Endothelial cell of umbilical vein (primary cell): ENCODE measurements at regions not wholly inside any gene's neighbourhood (a gene's known extent, or its start where the extent isn't known, plus 50 kb on each side); places are given as distances from the start of the nearest gene placed in this dataset.

ENCODE experiments used
- BruUV-seq: library from RNA; stranded (reverse); fragments of 400-500 nt; replicated peaks from 2 replicates; lab custom pipeline; 2021; lab: Mats Ljungman, UMichigan
- CTCF ChIA-PET: fragments of 300-600, 350-600 bp; sonication (Branson Sonifier 250); formaldehyde crosslinking; loops from one replicate; lab custom pipeline; 2021; ENCODE audit warnings: antibody characterized with exemption, inconsistent platforms; lab: Charles Lee
- POLR2A ChIA-PET: fragments of 300-600, 350-600 bp; sonication (Branson Sonifier 250); formaldehyde crosslinking; loops from one replicate; lab custom pipeline; 2021; ENCODE audit warnings: antibody characterized with exemption, inconsistent platforms; lab: Charles Lee
- DNase-seq: peaks from one replicate; pipeline ENCODE4 v3.0.0-alpha.2; 2011; ENCODE audit warnings: low read depth, low spot score
- FAIRE-seq: peaks from 2 replicates; lab custom pipeline; 2011; peaks lifted over from hg19 to GRCh38; lab: Jason Lieb, UNC
- H2AFZ ChIP-seq: 2 replicates; pipeline ENCODE4 v1.6.0; 2012; ENCODE audit warnings: low read depth, low read length, control low read depth, inconsistent platforms
- H3K27ac ChIP-seq: 2 replicates; pipeline ENCODE4 v1.5.1; 2011; ENCODE audit warnings: low read depth, mild to moderate bottlenecking, control low read depth, low read length, moderate library complexity; ENCODE audit not compliant: insufficient read depth
- H3K27me3 ChIP-seq, 2 experiments: 2 replicates each; pipeline versions ENCODE4 v1.6.0 to v1.6.1; 2011; ENCODE audit warnings: low read length in 2 of 2, mixed read lengths in 1 of 2; ENCODE audit not compliant: control insufficient read depth in 2 of 2, insufficient read depth in 2 of 2
- H3K36me3 ChIP-seq, 2 experiments: 2 replicates in 1 of 2; 3 replicates in 1 of 2; pipeline ENCODE4 v1.5.1; 2011; ENCODE audit warnings: low read length in 2 of 2, mild to moderate bottlenecking in 1 of 2, moderate library complexity in 1 of 2; ENCODE audit not compliant: control insufficient read depth in 2 of 2, insufficient read depth in 2 of 2; ENCODE audit errors: extremely low read depth in 1 of 2
- H3K4me1 ChIP-seq: 3 replicates; pipeline ENCODE4 v1.5.1; 2011; ENCODE audit warnings: mild to moderate bottlenecking, low read length; ENCODE audit not compliant: control insufficient read depth, insufficient read depth; ENCODE audit errors: extremely low read depth
- H3K4me2 ChIP-seq: 2 replicates; pipeline ENCODE4 v1.6.1; 2011; ENCODE audit warnings: low read length, control low read depth, mixed read lengths; ENCODE audit not compliant: insufficient read depth
- H3K4me3 ChIP-seq, 3 experiments: fragments of 200-600 bp in 1 of 3; sonication (generic), shearing (Covaris generic) in 1 of 3; replicated peaks in 1 of 3; 2 replicates each; pipeline ENCODE4 v1.5.1; 2011 to 2016; ENCODE audit warnings: control low read depth in 3 of 3, low read length in 3 of 3, mild to moderate bottlenecking in 2 of 3, inconsistent platforms in 1 of 3, low read depth in 1 of 3, moderate library complexity in 1 of 3; ENCODE audit not compliant: insufficient read depth in 1 of 3
- H3K79me2 ChIP-seq: 2 replicates; pipeline ENCODE4 v1.6.0; 2012; ENCODE audit warnings: low read length, inconsistent platforms; ENCODE audit not compliant: control insufficient read depth, insufficient read depth
- H3K9ac ChIP-seq: replicated peaks from 2 replicates; pipeline ENCODE3; 2011; ENCODE audit warnings: low read length, control low read depth; ENCODE audit not compliant: insufficient read depth; ENCODE audit errors: extremely low read depth
- H3K9me1 ChIP-seq: replicated peaks from 3 replicates; pipeline ENCODE4 v1.6.0; 2011; ENCODE audit warnings: mild to moderate bottlenecking, low read length; ENCODE audit not compliant: control insufficient read depth, insufficient read depth; ENCODE audit errors: extremely low read depth
- H3K9me3 ChIP-seq: replicated peaks from 2 replicates; pipeline ENCODE4 v1.5.1; 2012; ENCODE audit warnings: low read length, inconsistent platforms; ENCODE audit not compliant: control insufficient read depth, insufficient read depth
- H4K20me1 ChIP-seq: replicated peaks from 2 replicates; pipeline ENCODE3; 2011; ENCODE audit warnings: mild to moderate bottlenecking, low read length; ENCODE audit not compliant: control insufficient read depth, insufficient read depth; ENCODE audit errors: extremely low read depth
- CTCF ChIP-seq, 2 donors: IDR thresholded peaks; 1 replicate in 1 of 2; 2 replicates in 1 of 2; pipeline ENCODE4 v1.5.1; 2011; ENCODE audit warnings: low read length in 2 of 2, mild to moderate bottlenecking in 2 of 2, moderate library complexity in 2 of 2, control low read depth in 1 of 2, inconsistent platforms in 1 of 2, low read depth in 1 of 2; ENCODE audit not compliant: insufficient read depth in 1 of 2; ENCODE audit errors: extremely low read depth in 1 of 2
- EZH2 ChIP-seq: IDR thresholded peaks from 2 replicates; pipeline ENCODE4 v1.6.1; 2012; ENCODE audit warnings: borderline replicate concordance, low read depth, mild to moderate bottlenecking, moderate library complexity, low read length, inconsistent platforms; ENCODE audit not compliant: severe bottlenecking
- FOS ChIP-seq: IDR thresholded peaks from 2 replicates; pipeline ENCODE4 v1.6.1; 2011; ENCODE audit warnings: mild to moderate bottlenecking, low read length, moderate library complexity, borderline replicate concordance; ENCODE audit not compliant: insufficient read depth
- GATA2 ChIP-seq: IDR thresholded peaks from 2 replicates; pipeline ENCODE4 v1.7.0; 2011; ENCODE audit warnings: low read depth, mild to moderate bottlenecking, moderate library complexity, mixed read lengths, low read length; ENCODE audit not compliant: insufficient read length, insufficient read depth
- JUN ChIP-seq: IDR thresholded peaks from 2 replicates; pipeline ENCODE4 v1.6.1; 2011; ENCODE audit warnings: borderline replicate concordance, low read depth; ENCODE audit not compliant: insufficient read length, insufficient read depth
- MYC ChIP-seq: IDR thresholded peaks from one replicate; pipeline ENCODE4 v1.6.1; 2011; ENCODE audit warnings: mild to moderate bottlenecking, low read depth, low read length
- POLR2A ChIP-seq: IDR thresholded peaks from 2 replicates; pipeline ENCODE4 v1.6.1; 2012; ENCODE audit warnings: low read depth, mild to moderate bottlenecking, control low read depth, low read length
- POLR2AphosphoS5 ChIP-seq: IDR thresholded peaks from 2 replicates; pipeline ENCODE4 v1.6.1; 2012; ENCODE audit warnings: low read depth, mild to moderate bottlenecking, control low read depth, low read length, moderate library complexity; ENCODE audit not compliant: insufficient read depth
- dilution Hi-C: fragments of 300-500 bp; cut with MboI; formaldehyde crosslinking; loops from one replicate; pipeline ENCODE4 v1.15.0; 2019; ENCODE audit warnings: low sequenced_read_pairs; ENCODE audit not compliant: extremely low pct_ligation_motif_present
- intact Hi-C: fragments of 100-400 bp; cut with micrococcal nuclease; formaldehyde crosslinking; loops from one replicate; pipeline ENCODE4 v1.10.0; 2022
- TF ChIP-seq, protein P1 (sequence below): IDR thresholded peaks from 2 replicates; pipeline ENCODE4 v1.6.1; 2011; ENCODE audit not compliant: insufficient read depth, insufficient read length

DNA sequence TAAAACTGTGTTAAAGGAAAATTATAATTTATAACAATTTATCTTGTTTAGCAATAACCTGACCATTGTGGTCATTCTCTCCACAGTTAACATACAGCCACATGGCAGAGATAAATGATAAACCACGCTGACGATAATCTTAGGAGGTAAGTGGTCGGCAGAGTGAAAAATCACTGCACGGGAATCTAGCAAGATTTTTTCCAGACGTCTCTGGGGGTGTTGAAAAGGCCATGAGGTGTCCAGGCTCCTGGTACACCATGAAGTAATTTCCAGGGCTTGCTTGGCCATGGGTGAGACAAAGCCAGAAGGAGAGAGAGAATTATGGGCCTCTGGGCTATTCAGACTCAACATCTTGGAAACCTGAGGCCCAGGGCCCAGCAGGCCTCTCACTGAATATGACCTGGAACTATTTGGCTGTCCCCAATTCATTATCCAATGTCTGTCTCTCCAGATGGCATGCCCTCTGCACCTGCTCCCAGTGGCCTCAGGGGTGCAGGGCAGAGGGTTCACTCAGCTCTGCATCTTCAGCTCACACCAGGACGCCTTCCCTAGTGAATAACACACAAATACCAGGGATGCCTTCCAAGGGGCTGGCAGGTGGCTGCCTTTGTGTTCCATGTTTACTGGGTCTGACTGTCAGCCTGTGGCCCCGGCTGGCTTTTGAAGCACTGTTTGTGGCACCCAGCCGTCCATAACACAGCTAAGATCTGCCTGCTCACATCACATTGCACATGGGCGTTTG, 590.4 kb upstream of the PFKP start:
- Histone ChIP-seq H3K4me3 (no peak overlapping the region), H3K27ac (no peak overlapping the region), H3K79me2 (no peaks in the 10 kb centered on the region), H2AFZ (no peak overlapping the region), H3K9me3 (peaks cover 6% of the 10 kb centered on the region), H3K27me3 (no peaks in the 10 kb centered on the region), H3K4me1 (no peaks in the 10 kb centered on the region), H3K9ac (no peak overlapping the region), H3K9me1 (no peaks in the 10 kb centered on the region), H4K20me1 (no peaks in the 10 kb centered on the region), H3K36me3 (no peaks in the 10 kb centered on the region), H3K4me2 (no peak overlapping the region)
- CTCF ChIA-PET = no interaction called here
- BruUV-seq = no TSS peak
- TF ChIP-seq POLR2AphosphoS5 (no peak), JUN (no peak), CTCF (IDR thresholded peaks at IDR 0.05; ENCODE audit: extremely low read depth in 1 of 2, insufficient read depth in 1 of 2, low read depth in 1 of 2, low read length in 2 of 2) (no peak), EZH2 (no peak), GATA2 (no peak), FOS (no peak), POLR2A (no peak), MYC (no peak)
- TF ChIP-seq, protein P1, sequence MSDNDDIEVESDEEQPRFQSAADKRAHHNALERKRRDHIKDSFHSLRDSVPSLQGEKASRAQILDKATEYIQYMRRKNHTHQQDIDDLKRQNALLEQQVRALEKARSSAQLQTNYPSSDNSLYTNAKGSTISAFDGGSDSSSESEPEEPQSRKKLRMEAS = no peak
- FAIRE-seq = no peak
- DNase-seq = no peak
- POLR2A ChIA-PET = no interaction called here
- intact Hi-C loops (no loop called here), dilution Hi-C loops (no loop called here)
